SK-N-SH (cell line): ENCODE measurements at regions not wholly inside any gene's neighbourhood (a gene's known extent, or its start where the extent isn't known, plus 50 kb on each side); places are given as distances from the start of the nearest gene placed in this dataset.

Experiments used
- CTCF ChIP-seq: fragments of 200-600 bp; sonication (generic); IDR thresholded peaks from 2 replicates; pipeline ENCODE4 v1.6.1; 2017; ENCODE audit warnings: antibody characterized with exemption, mild to moderate bottlenecking, moderate library complexity
- ELF1 ChIP-seq: IDR thresholded peaks from 2 replicates; pipeline ENCODE4 v1.4.0; 2012
- EZH2phosphoT487 ChIP-seq: fragments of 200-600 bp; sonication (generic); IDR thresholded peaks from 2 replicates; pipeline ENCODE4 v1.6.1; 2017; ENCODE audit warnings: low read depth, mixed run types, mild to moderate bottlenecking, antibody characterized with exemption, moderate library complexity, borderline replicate concordance
- FOXM1 ChIP-seq: IDR thresholded peaks from 2 replicates; pipeline ENCODE4 v1.4.0; 2012; ENCODE audit warnings: low read depth, mild to moderate bottlenecking
- GATA2 ChIP-seq: sonication (generic); formaldehyde crosslinking; IDR thresholded peaks from 2 replicates; pipeline ENCODE4 v1.5.0; 2020; ENCODE audit warnings: mild to moderate bottlenecking, missing genetic modification reagents
- MAX ChIP-seq: IDR thresholded peaks from 2 replicates; pipeline ENCODE4 v1.4.0; 2012; ENCODE audit warnings: low read depth
- PBX3 ChIP-seq: IDR thresholded peaks from 2 replicates; pipeline ENCODE4; 2012
- POLR2AphosphoS5 ChIP-seq: IDR thresholded peaks from 2 replicates; pipeline ENCODE4 v1.6.1; 2012; ENCODE audit warnings: low read depth, low read length
- RXRA ChIP-seq: IDR thresholded peaks from 2 replicates; pipeline ENCODE4 v1.4.0; 2012; ENCODE audit warnings: low read depth, mild to moderate bottlenecking, borderline replicate concordance
- SIN3A ChIP-seq: IDR thresholded peaks from 2 replicates; pipeline ENCODE4 v1.6.1; 2012; ENCODE audit warnings: low read depth, mild to moderate bottlenecking, low read length, moderate library complexity, borderline replicate concordance
- TAF1 ChIP-seq: IDR thresholded peaks from 2 replicates; pipeline ENCODE4 v1.6.1; 2012; ENCODE audit warnings: low read depth, mild to moderate bottlenecking, low read length, moderate library complexity, borderline replicate concordance
- TCF12 ChIP-seq: IDR thresholded peaks from 2 replicates; pipeline ENCODE4 v1.4.0; 2012
- TEAD4 ChIP-seq: IDR thresholded peaks from 2 replicates; pipeline ENCODE4 v1.4.0; 2012; ENCODE audit warnings: mild to moderate bottlenecking, borderline replicate concordance; ENCODE audit not compliant: insufficient read depth

GRCh38 chr7:130925136-130925794, 191.3 kb upstream of the KLF14 start:
- TF ChIP-seq TAF1 = no peak
- TF ChIP-seq GATA2 (CRISPR knock-in tag) = no peak
- no peak for TF ChIP-seq TEAD4
- TF ChIP-seq POLR2AphosphoS5 = no peak
- TF ChIP-seq CTCF = no peak
- no peak for TF ChIP-seq FOXM1
- no peak for TF ChIP-seq MAX
- TF ChIP-seq PBX3 = no peak
- TF ChIP-seq EZH2phosphoT487 = no peak
- no peak for TF ChIP-seq RXRA
- no peak for TF ChIP-seq TCF12
- no peak for TF ChIP-seq SIN3A
- TF ChIP-seq ELF1 = no peak
